Lung microvascular endothelial cell (primary cell): ENCODE measurements at regions not wholly inside any gene's neighbourhood (a gene's known extent, or its start where the extent isn't known, plus 50 kb on each side); places are given as distances from the start of the nearest gene placed in this dataset.
A peak's percentile ranks its signal among the peaks of the same experiment; 100 is the strongest.
"Not testable (repeated sequence)": the region's sequence is repeated elsewhere in the genome, so short reads cannot be mapped to it uniquely, and the experiment has no call there.

ENCODE experiments used
- DNase-seq, 2 donors: peaks; one replicate each; pipeline versions ENCODE4 v3.0.0 to v3.0.0-alpha.2; 2010; ENCODE audit warnings: low read depth in 2 of 2

GRCh38 chrX:3550871-3551270 is 162.6 kb downstream of the PRKX start:
- no peak for DNase-seq

GRCh38 chrX:3550160-3550751 is 163.2 kb downstream of the PRKX start:
- DNase-seq: no peak

- DNase-seq: peak; percentile 1 to 2
These were observed 164.0 kb downstream of the PRKX start for GRCh38 chrX:3549411-3549911.

GRCh38 chrX:3548765-3549391 is 164.6 kb downstream of the PRKX start:
- DNase-seq: peak; percentile 5 to 16

DNA sequence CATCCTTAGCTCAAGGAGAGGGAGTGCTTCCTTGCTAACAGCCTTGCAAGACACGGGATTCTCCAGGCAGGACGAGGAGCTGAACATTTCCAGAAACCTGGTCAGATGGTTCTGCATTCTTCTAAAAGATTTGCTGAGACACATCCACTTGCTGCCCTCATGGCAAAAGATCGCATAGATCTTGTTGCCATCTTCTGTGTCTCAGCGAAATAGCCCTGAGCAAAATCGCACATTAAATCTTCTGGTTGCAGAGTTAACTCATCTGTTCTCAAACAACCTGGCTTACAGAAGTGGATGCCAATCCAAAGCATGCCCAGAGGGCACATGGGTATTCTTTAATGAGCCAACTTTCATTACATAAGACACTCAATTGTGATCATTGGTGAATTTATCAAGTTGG is 167.5 kb downstream of the PRKX start:
- DNase-seq: no peak

DNA sequence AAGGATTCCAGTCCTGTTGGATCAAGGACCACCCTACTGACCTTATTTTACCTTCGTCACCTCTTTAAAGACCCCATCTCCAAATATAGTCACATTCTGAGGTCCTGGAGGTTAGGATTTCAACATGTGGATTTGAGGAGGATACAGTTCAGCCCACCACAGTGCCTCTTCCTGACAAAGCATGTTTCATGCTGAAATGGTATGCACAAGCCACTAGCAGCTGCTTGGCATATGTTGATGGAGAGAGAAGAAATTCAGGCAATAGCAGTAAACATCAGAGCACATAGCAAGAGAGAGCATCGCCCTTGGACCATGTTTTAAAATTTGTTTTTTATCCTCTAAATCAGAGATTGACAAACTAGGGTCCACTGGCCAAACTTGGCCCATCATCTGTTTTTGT is 172.1 kb downstream of the PRKX start:
- DNase-seq: no peak

DNA sequence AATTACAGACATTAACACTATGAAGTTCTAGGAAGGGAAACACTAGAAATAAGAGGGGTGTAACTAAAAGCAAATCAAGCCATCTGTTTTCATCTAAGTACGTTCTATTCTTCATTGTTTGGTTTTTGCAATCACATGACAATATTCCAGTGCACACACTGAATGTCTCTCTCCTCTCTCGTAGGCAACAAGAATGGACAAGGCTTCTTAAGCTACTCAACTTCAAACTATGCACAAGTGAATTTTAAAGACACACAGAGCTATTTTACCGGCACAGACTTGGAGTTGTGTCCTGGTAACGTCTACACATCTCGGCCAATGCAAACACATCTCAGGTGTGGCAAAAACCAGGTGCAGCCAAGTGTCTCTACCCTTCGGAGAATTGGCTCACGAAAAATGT is 173.3 kb downstream of the PRKX start:
- no peak for DNase-seq

DNA sequence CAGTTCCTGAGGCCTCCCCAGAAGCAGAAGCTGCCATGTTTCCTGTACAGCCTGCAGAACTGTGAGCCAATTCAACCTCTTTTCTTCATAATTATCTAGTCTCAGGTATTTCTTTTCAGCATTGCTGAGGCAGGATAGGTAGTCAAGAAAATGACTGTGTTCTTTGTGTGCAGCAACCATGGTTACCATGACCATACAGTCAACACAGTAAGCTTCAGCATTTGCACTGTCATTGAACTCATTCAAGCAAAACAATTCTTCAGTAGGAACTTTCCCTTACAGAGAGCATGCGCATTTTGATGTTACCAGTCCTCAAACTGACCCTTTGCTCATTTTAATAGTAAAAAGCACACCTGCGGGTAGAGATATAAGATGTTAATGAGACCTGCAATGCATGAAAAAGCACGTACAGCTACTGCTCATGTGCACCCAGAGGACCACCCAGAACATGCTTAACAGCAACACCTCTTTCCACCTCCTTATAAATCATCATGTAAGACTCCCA is 180.8 kb downstream of the PRKX start:
- DNase-seq: no peak

GRCh38 chrX:3531435-3531834 is 182.0 kb downstream of the PRKX start:
- not testable (repeated sequence) for DNase-seq

GRCh38 chrX:3529466-3530010 is 183.1 kb upstream of the MXRA5 start:
- no peak for DNase-seq

DNA sequence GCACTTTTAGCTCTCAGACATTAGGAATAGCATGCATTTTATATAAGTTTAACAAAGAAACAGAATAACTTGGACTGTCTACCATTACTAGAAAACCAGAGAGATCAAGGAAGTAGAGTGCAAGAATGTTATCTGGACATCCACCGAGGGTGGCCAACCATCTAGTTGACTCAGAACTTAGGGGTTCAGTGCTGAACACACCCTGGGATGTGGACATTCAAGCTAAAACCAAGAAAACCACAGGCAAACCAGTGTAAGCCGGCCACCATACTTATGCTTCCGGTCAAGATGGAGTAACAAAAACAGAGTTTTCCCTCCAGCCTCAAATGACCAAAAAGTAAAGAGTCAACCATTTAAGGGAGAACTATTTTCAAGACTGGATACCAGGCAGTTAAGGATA is 181.4 kb upstream of the MXRA5 start:
- DNase-seq: no peak

DNA sequence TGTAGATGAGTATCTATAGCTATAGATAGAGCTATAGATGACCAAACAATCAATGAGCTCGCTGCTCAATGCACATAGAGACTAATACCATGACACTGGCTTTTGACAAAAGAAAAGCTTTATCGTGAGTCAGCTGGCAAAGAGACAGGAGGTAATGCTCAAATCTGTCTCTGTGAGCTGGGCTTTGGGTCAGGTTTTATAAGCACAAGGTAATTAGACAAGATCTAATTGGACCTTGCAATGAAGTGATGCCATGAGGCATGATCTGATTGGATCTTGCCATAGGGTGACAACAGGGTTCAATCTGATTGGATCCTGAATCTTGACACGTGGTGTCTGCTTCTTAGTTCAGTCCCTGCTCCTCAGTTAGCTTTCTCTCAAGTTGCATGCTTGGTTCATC is 180.7 kb upstream of the MXRA5 start:
- no peak for DNase-seq

GRCh38 chrX:3526731-3527130 is 180.3 kb upstream of the MXRA5 start:
- no peak for DNase-seq

GRCh38 chrX:3526071-3526470 is 179.6 kb upstream of the MXRA5 start:
- no peak for DNase-seq

DNA sequence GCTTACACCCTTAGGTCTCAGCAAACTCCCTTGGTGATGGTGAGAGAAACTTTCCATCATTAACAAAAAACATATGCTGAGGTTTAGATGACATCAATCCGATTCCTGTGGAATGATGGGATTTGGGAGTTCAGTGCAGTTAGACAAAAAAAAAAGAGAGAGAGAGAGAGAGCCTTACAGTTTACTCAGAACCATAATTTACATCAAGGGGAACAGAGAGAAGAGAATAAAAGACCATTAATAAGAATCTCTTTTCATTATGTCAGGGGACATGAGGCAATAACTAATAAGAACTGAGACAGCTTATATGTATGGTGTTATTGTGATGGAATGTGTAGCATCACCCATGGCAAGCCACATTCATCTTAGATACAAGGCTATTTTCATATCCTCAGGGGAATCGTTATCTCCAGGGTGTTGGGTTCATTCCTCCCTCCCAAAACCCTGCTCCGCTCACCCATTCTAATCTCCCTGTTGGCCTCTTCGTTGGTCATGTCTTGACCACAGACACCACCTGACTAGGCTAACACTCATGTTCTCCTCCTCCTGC is 175.7 kb upstream of the MXRA5 start:
- DNase-seq: no peak

DNA sequence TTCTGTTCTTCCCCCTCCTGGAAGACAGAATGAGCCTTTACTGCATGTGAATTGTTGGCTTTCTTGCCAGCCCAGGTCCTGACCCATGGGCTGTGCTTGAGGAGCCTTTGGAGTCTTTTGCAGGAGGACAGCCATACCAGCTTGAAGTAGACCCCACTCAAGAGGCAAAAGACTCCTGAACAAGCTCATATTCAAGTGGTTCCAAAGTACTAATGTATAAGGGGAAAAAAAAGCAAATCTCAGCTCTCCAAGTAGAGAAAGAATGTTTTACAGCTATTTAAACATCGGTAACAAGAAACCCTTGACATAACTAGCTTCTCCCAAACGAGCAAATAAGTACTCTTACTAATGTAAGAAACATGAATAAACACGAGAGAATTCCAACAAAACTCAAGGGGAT is 174.9 kb upstream of the MXRA5 start:
- DNase-seq: no peak

DNA sequence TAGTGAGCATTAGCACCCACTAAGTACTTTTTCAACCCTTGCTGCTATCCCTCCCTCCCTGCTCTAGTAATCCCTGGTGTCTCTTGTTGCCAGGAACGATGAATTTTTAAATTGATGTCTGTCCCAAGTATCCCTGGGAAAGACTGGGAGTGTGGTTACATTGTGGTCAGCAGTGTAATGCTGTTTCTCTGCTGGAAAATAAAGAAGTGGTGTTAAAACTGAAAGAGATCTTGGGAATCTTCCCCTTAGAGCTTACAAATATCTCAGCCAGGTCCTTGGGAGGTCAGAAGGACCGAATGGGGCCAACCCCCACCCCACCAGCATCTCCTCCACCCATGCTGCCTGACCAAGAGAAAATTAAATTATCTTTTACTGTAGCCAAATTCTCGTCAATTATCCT is 174.5 kb upstream of the MXRA5 start:
- DNase-seq: no peak

DNA sequence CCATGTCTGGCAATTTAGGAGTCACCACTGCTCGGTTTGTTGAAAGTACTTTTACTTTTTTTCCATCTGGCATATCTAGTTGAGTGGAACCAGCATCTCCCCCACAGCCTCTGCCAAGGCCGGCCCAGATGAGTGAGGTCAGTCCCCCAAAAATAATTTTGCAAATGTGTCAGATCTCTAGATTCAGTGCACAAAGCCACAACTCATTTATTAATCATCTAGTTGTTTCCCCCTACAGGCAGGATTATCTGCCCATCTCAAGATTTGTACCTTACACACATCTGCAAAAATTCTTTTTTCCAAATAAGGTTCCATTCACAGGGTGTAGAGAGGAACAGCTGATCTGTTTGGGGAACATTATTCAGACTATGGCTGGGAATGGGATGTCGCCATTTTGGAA is 174.0 kb upstream of the MXRA5 start:
- DNase-seq: no peak

DNA sequence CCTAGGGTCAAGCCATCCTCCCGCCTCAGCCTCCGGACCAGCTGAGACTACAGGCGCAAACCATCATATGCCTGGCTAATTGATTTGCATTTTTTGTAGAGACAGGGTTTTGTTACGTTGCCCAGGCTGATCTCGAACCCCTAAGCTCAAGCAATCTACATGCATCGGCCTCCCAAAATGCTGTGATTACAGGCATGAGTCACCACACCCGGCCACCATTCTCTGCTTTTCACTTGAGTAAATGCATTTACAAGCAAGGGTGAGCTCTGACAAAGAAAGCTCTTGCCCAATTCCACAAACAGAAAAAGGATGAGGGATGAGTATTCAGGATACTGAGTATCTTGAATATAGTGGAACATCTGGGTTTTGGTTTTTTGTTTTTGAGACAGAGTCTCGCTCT is 172.9 kb upstream of the MXRA5 start:
- DNase-seq: not testable (repeated sequence)

GRCh38 chrX:3518870-3519269 is 172.4 kb upstream of the MXRA5 start:
- DNase-seq: no peak

DNA sequence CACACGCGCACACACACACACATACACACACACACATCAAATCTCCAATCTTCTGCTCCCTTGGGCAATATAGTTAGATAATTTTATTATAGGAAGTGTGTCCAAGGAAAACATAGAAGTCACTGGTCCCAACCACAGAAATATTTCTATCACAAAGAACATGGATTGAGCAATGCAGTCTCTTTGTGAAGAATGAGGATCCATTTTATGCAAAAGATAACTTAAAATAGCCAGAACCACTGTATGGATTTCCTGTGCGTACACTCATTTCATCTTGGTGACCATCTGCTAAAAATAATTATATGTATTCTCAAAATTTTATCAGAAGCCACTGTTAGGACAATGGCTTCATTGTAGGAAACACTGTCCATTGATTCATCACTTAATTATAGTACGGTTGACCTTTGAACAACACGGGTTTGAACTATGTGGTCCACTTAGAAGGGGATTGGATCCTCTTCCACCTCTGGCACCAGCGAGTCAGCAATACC is 169.6 kb upstream of the MXRA5 start:
- DNase-seq: no peak

DNA sequence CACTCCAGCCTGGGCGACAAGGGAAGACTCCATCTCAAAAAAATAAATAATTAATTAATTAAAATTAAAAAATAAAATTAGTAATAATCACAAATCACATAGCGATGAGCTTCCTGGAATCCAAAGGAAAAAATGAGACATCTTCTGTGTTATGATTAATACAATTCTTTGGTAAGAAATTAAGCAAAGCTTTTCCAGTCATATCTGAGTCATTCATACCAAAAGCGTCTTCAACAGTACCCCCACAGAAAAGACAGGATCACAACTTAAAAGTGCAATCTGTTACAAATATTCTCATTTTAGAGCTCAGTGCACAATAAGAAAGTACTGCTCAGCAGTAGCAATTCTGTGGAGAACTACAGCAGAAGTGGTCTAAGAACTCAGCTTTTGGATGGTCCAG is 168.5 kb upstream of the MXRA5 start:
- DNase-seq: no peak

DNA sequence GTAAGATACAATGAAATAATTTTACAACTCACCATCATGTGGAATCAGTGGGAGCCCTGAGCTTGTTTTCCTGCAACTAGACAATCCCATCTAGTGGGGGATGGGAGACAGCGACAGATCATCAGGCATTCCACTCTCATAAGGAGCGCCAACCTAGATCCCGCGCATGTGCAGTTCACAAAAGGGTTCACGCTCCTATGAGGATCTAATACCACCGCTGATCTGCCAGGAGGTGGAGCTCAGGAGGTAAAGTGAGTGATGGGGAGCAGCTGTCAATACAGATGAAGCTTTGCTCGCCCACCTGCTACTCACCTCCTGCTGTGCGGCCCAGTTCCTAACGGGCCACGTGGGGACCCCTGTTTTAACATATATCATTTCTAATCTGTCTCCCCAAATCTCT is 165.7 kb upstream of the MXRA5 start:
- not testable (repeated sequence) for DNase-seq
